ENCODE measurements at regions not wholly inside any gene's neighbourhood (a gene's known extent, or its start where the extent isn't known, plus 50 kb on each side); places are given as distances from the start of the nearest gene placed in this dataset.
"Not testable (repeated sequence)": the region's sequence is repeated elsewhere in the genome, so short reads cannot be mapped to it uniquely, and the experiment has no call there.

GRCh38 chr7:29684151-29684786, 120.6 kb downstream of the PRR15 start:
- TF ChIP-seq CTCF (conservative IDR thresholded peaks at IDR 0.05 in 1 of 2, IDR thresholded peaks at IDR 0.05 in 1 of 2; ENCODE audit: low read depth in 1 of 2, low read length in 2 of 2); EZH2 (IDR thresholded peaks at IDR 0.05; ENCODE audit: low read length, missing control alignments): not testable (repeated sequence)
